Mucosa of rectum (tissue), 2 donors: ENCODE measurements at regions not wholly inside any gene's neighbourhood (a gene's known extent, or its start where the extent isn't known, plus 50 kb on each side); places are given as distances from the start of the nearest gene placed in this dataset.

ENCODE experiments used
- H3K27ac ChIP-seq, 2 donors: one replicate each; pipeline ENCODE4 v1.7.0; 2013; ENCODE audit warnings: inconsistent platforms in 2 of 2, low read depth in 2 of 2, low read length in 2 of 2
- H3K27me3 ChIP-seq, 2 donors: one replicate each; pipeline ENCODE4 v1.7.0; 2013; ENCODE audit warnings: low read length in 2 of 2; ENCODE audit not compliant: control insufficient read depth in 2 of 2, insufficient read depth in 2 of 2
- H3K36me3 ChIP-seq, 2 donors: one replicate each; pipeline ENCODE4 v1.7.0; 2013; ENCODE audit warnings: low read length in 2 of 2; ENCODE audit not compliant: control insufficient read depth in 2 of 2, insufficient read depth in 2 of 2
- H3K4me1 ChIP-seq, 2 donors: one replicate each; pipeline ENCODE4 v1.7.0; 2013; ENCODE audit warnings: low read length in 2 of 2, mild to moderate bottlenecking in 1 of 2; ENCODE audit not compliant: control insufficient read depth in 2 of 2, insufficient read depth in 2 of 2
- H3K4me3 ChIP-seq, 2 donors: one replicate each; pipeline ENCODE4 v1.7.0; 2013; ENCODE audit warnings: low read length in 2 of 2
- H3K9ac ChIP-seq, 2 donors: one replicate each; pipeline ENCODE4 v1.7.0; 2013; ENCODE audit warnings: low read length in 2 of 2, low read depth in 1 of 2, mild to moderate bottlenecking in 1 of 2
- H3K9me3 ChIP-seq, 2 donors: one replicate each; pipeline ENCODE4 v1.7.0; 2013; ENCODE audit warnings: low read length in 2 of 2; ENCODE audit not compliant: control insufficient read depth in 2 of 2
- donor health status: healthy.
- donor health status: Normal muscosa, but diverticular disease.

DNA sequence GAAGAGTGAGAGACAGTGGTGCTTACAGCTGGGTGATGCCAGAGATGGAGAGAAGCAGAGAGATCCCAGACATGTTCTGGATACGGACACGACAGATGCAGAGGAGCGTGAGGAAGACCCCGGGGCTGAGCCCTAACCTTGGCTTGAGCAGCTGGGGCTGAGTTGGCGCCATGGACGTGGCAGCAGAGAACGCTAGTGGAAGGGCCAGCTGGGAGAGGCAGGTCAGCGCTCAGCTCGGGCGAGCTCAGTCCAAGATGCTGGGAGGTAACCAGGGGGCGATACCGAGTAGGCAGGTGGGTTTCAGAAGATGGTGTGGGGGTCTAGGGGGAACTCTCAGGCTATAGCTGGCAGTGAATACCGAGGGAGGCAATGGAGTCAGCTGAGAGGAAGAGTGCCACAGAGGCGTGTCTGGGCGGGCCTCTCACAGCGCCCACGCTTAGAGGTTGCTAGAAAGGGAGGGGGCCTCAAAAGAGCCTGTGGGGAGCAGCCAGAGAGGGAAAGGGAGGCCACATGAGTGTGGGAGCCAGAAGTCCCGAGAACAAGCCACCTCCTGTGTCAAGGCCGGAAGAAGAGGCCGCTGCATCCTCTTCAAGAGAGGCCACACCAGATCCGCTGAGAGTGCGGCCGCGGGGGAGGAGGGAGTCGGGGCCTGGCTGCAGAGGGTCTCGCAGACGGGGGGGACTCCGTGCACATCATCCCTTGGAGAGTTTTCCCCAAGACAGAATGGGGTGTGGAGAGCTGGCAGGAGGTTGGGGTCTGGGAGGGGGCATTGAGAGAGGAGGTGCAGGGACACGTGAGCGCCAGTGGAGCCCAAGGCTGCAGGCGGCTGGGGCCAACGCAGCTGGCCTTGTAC lies 57.0 kb upstream of the DIO3 start:
- peaks cover 0 to 4% of the 10 kb centered on the region in 2 donors for H3K27me3 ChIP-seq
- no peaks in the 10 kb centered on the region for H3K36me3 ChIP-seq
- no peak overlapping the region for H3K4me3 ChIP-seq
- no peaks in the 10 kb centered on the region for H3K4me1 ChIP-seq
- H3K9ac ChIP-seq: no peak overlapping the region
- no peaks in the 10 kb centered on the region for H3K9me3 ChIP-seq
- no peak overlapping the region for H3K27ac ChIP-seq

- Histone ChIP-seq H3K4me3 (no peak overlapping the region), H3K27ac (no peak overlapping the region), H3K4me1 (no peaks in the 10 kb centered on the region), H3K9ac (no peak overlapping the region), H3K27me3 (peaks cover 0 to 4% of the 10 kb centered on the region in 2 donors), H3K9me3 (no peaks in the 10 kb centered on the region), H3K36me3 (no peaks in the 10 kb centered on the region)
Measured at GRCh38 chr14:101505236-101505970, 55.9 kb upstream of the DIO3 start.

GRCh38 chr14:101506211-101506925 lies 54.9 kb upstream of the DIO3 start:
- Histone ChIP-seq H3K27ac (no peak overlapping the region), H3K9ac (no peak overlapping the region), H3K36me3 (no peaks in the 10 kb centered on the region)

DNA sequence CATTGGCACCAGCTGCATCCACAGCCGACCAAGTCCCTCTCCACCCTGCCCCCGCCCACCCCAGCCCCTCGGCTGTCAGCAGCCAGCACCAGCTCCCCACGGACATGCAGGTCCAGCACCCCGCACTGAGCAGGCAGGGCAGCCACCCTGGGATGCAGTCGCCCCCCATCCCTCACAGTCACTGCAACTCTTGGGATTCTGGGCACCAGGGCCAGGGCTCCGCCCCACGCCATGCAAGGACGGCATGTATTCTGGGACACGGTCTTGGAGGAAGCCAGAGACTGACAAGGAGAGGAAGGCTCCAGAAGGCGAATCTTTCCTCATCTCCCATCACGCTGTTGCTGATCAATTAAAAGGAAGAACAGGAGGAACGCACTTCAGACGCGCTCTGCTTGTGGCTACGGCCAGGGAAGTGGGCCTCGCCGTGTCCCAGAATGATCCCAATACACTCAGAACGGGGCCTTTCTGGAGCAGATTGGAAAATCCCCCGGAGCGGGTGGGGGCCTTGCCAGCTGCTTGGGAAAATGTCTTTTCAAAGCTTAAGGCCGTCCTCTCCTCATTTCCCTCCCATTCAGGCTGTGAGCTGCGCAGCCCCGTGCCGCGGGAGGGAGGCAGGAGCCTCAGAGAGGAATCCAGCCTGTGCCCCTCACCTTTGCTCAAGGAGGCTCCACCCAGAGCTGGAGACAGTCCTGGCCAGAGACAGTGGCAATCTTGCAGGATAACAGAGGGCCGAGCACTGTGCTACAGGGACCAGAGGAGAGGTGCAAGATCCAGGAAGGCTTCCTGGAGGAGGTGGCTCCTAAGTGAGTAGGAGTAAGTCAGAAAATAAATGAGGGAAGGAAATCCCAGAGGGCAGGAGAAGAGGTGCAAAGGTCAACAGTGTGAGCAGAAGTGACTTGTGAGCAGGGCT lies 54.1 kb upstream of the DIO3 start:
- Histone ChIP-seq H3K4me3 (no peak overlapping the region), H3K27ac (no peak overlapping the region), H3K9ac (no peak overlapping the region), H3K27me3 (no peaks in the 10 kb centered on the region), H3K4me1 (no peaks in the 10 kb centered on the region), H3K36me3 (no peaks in the 10 kb centered on the region), H3K9me3 (no peaks in the 10 kb centered on the region)

More at GRCh38 chr14:101506211-101506925, 54.9 kb upstream of the DIO3 start:
- Histone ChIP-seq H3K27me3 (no peaks in the 10 kb centered on the region), H3K4me3 (no peak overlapping the region), H3K9me3 (no peaks in the 10 kb centered on the region), H3K4me1 (no peaks in the 10 kb centered on the region)

GRCh38 chr14:101507836-101508150 lies 53.5 kb upstream of the DIO3 start:
- no peak overlapping the region for H3K4me3 ChIP-seq
- no peaks in the 10 kb centered on the region for H3K4me1 ChIP-seq
- no peaks in the 10 kb centered on the region for H3K27me3 ChIP-seq
- no peak overlapping the region for H3K9ac ChIP-seq
- H3K27ac ChIP-seq: no peak overlapping the region
- H3K9me3 ChIP-seq: no peaks in the 10 kb centered on the region
- no peaks in the 10 kb centered on the region for H3K36me3 ChIP-seq

GRCh38 chr14:101508196-101508947 lies 52.9 kb upstream of the DIO3 start:
- no peaks in the 10 kb centered on the region for H3K27me3 ChIP-seq
- H3K4me1 ChIP-seq: no peaks in the 10 kb centered on the region
- no peak overlapping the region for H3K4me3 ChIP-seq

GRCh38 chr14:101508948-101509729 lies 52.2 kb upstream of the DIO3 start:
- Histone ChIP-seq H3K9me3 (no peaks in the 10 kb centered on the region), H3K9ac (no peak overlapping the region), H3K36me3 (no peaks in the 10 kb centered on the region), H3K4me3 (no peak overlapping the region), H3K4me1 (no peaks in the 10 kb centered on the region), H3K27me3 (no peaks in the 10 kb centered on the region), H3K27ac (no peak overlapping the region)

More at GRCh38 chr14:101508196-101508947, 52.9 kb upstream of the DIO3 start:
- no peak overlapping the region for H3K27ac ChIP-seq
- no peaks in the 10 kb centered on the region for H3K36me3 ChIP-seq
- no peak overlapping the region for H3K9ac ChIP-seq
- H3K9me3 ChIP-seq: no peaks in the 10 kb centered on the region

DNA sequence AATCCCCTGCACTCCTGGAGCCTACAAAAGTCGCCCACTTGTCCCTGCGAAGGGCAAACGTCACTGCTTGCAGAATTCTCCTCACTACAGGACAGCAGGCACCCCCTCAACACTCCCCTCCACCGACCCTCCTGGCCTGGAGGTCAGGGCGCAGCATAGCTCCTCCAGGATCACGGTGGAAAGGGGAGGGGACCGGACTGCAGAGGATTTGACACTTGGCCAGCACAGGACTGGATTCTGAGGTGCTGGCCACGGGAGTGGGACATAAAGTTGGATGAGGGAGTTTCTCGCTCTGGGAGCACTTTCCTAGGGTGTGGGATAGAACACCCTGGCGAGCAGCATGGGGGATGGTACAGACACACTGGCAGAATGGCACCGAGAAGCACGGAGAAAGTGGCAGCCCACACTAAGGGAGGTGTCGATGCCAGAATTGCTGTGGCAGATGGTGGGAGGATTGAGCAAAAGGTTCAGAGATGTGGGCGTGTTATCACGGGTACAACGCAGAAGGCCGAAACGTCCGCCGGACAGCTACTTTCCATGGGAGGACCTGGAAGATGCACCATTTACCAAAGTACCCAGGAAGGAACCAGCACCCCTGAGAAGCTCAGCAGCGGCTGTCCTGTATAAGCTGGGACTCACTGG lies 51.4 kb upstream of the DIO3 start:
- no peaks in the 10 kb centered on the region for H3K9me3 ChIP-seq

More for the DNA sequence above, 51.4 kb upstream of the DIO3 start:
- Histone ChIP-seq H3K4me1 (no peaks in the 10 kb centered on the region), H3K9ac (no peak overlapping the region), H3K36me3 (no peaks in the 10 kb centered on the region), H3K27me3 (no peaks in the 10 kb centered on the region), H3K27ac (no peak overlapping the region), H3K4me3 (no peak overlapping the region)
